Cortex of kidney (tissue), 1 donor: ENCODE measurements at regions not wholly inside any gene's neighbourhood (a gene's known extent, or its start where the extent isn't known, plus 50 kb on each side); places are given as distances from the start of the nearest gene placed in this dataset.

Source experiments
- DNase-seq: peaks from one replicate; lab custom pipeline; 2025; lab: John Stamatoyannopoulos, UW

GRCh38 chr11:15485432-15485831 lies 370.7 kb downstream of the INSC start:
- no peak for DNase-seq

GRCh38 chr11:15489281-15489680 lies 374.6 kb downstream of the INSC start:
- no peak for DNase-seq

- no peak for DNase-seq
Measured at GRCh38 chr11:15490535-15490934, 375.8 kb downstream of the INSC start.

GRCh38 chr11:15493066-15493465 lies 378.3 kb downstream of the INSC start:
- no peak for DNase-seq

- no peak for DNase-seq
Measured at GRCh38 chr11:15493921-15494620, 379.3 kb downstream of the INSC start.

GRCh38 chr11:15494740-15495139 lies 380.0 kb downstream of the INSC start:
- no peak for DNase-seq

- DNase-seq, result no peak
Measured at GRCh38 chr11:15495462-15495861, 380.7 kb downstream of the INSC start.

GRCh38 chr11:15497366-15497765 lies 382.6 kb downstream of the INSC start:
- no peak for DNase-seq

- no peak for DNase-seq
Measured at GRCh38 chr11:15499674-15500073, 385.0 kb downstream of the INSC start.

- no peak for DNase-seq
Measured at GRCh38 chr11:15500643-15501042, 385.9 kb downstream of the INSC start.

GRCh38 chr11:15501566-15501965 lies 386.8 kb downstream of the INSC start:
- DNase-seq, result no peak

- no peak for DNase-seq
Measured at GRCh38 chr11:15505155-15505554, 390.4 kb downstream of the INSC start.

GRCh38 chr11:15507592-15507991 lies 392.9 kb downstream of the INSC start:
- DNase-seq, result no peak

GRCh38 chr11:15509082-15509481 lies 394.4 kb downstream of the INSC start:
- no peak for DNase-seq

- no peak for DNase-seq
Measured at GRCh38 chr11:15519124-15519791, 404.5 kb downstream of the INSC start.

- DNase-seq, result no peak
Measured at GRCh38 chr11:15519911-15520310, 405.2 kb downstream of the INSC start.

- no peak for DNase-seq
Measured at GRCh38 chr11:15523543-15523942, 408.8 kb downstream of the INSC start.

GRCh38 chr11:15525582-15525981 lies 410.9 kb downstream of the INSC start:
- no peak for DNase-seq

- no peak for DNase-seq
Measured at GRCh38 chr11:15526032-15526431, 411.3 kb downstream of the INSC start.

GRCh38 chr11:15526859-15527450 lies 412.2 kb downstream of the INSC start:
- no peak for DNase-seq

- DNase-seq, result no peak
Measured at GRCh38 chr11:15532432-15532831, 417.7 kb downstream of the INSC start.

GRCh38 chr11:15534266-15534665 lies 419.5 kb downstream of the INSC start:
- DNase-seq, result no peak

- DNase-seq, result no peak
Measured at GRCh38 chr11:15535414-15535813, 420.7 kb downstream of the INSC start.
